HT1080 (cell line): ENCODE measurements at regions not wholly inside any gene's neighbourhood (a gene's known extent, or its start where the extent isn't known, plus 50 kb on each side); places are given as distances from the start of the nearest gene placed in this dataset. TPM values are rescaled to one million over a fixed set of nuclear protein-coding genes. Genes with fewer than 3 reads are reported as not detected.

Experiments
- DNase-seq: peaks from one replicate; pipeline ENCODE4 v3.0.0-alpha.2; 2015; ENCODE audit warnings: low read depth
- small RNA-seq: library from RNA; depleted of rRNA; stranded (forward); fragments of <200 nt; gene quantifications from one replicate; pipeline ENCODE3, GENCODE V24; 2014

GRCh38 chrX:124280294-124280902, 52.1 kb upstream of the TEX13D start:
- no peak for DNase-seq

GRCh38 chrX:124282580-124282979, 49.9 kb upstream of the TEX13D start:
- DNase-seq: peak; percentile 1

Small RNA genes in the stretch of these regions (small RNA-seq; reads per million reads assigned to genes)
- not detected for gene RF00561
